Neuronal stem cell (in vitro differentiated cells): ENCODE measurements at regions not wholly inside any gene's neighbourhood (a gene's known extent, or its start where the extent isn't known, plus 50 kb on each side); places are given as distances from the start of the nearest gene placed in this dataset.

Experiments used
- DNase-seq: peaks from one replicate; pipeline ENCODE4 v3.0.0-alpha.2; 2013; ENCODE audit warnings: low spot score
- H2AFZ ChIP-seq: one replicate; pipeline ENCODE4 v1.6.1; 2013; ENCODE audit warnings: mild to moderate bottlenecking, low read length, inconsistent platforms
- H2AK5ac ChIP-seq: 2 replicates; pipeline ENCODE4 v1.6.1; 2013; ENCODE audit warnings: low read depth, mild to moderate bottlenecking, inconsistent platforms, low read length, moderate library complexity, mixed read lengths
- H2BK120ac ChIP-seq: 2 replicates; pipeline ENCODE4 v1.6.1; 2013; ENCODE audit warnings: low read depth, mild to moderate bottlenecking, inconsistent platforms, low read length, moderate library complexity, mixed read lengths
- H2BK12ac ChIP-seq: one replicate; pipeline ENCODE4 v1.6.1; 2013; ENCODE audit warnings: low read length, inconsistent platforms
- H2BK15ac ChIP-seq: 2 replicates; pipeline ENCODE4 v1.6.1; 2013; ENCODE audit warnings: mild to moderate bottlenecking, low read length, inconsistent platforms, mixed read lengths
- H2BK5ac ChIP-seq: one replicate; pipeline ENCODE4 v1.6.1; 2013; ENCODE audit warnings: inconsistent platforms, mild to moderate bottlenecking, low read length, moderate library complexity
- H3K14ac ChIP-seq: one replicate; pipeline ENCODE4 v1.6.1; 2013; ENCODE audit warnings: low read length, inconsistent platforms
- H3K18ac ChIP-seq: 2 replicates; pipeline ENCODE4 v1.6.1; 2013; ENCODE audit warnings: low read length, inconsistent platforms
- H3K23ac ChIP-seq: 2 replicates; pipeline ENCODE4 v1.6.1; 2013; ENCODE audit warnings: low read depth, mild to moderate bottlenecking, mixed read lengths, low read length, inconsistent platforms; ENCODE audit not compliant: poor library complexity
- H3K27ac ChIP-seq: replicated peaks from 3 replicates; pipeline ENCODE4 v1.5.1; 2013; ENCODE audit warnings: low read length, inconsistent platforms
- H3K27me3 ChIP-seq, 3 experiments: 2 replicates each; pipeline ENCODE4 v1.6.1; 2013; ENCODE audit warnings: low read length in 3 of 3, mild to moderate bottlenecking in 2 of 3, inconsistent platforms in 1 of 3, low read depth in 1 of 3, mixed read lengths in 1 of 3, moderate library complexity in 1 of 3; ENCODE audit not compliant: control insufficient read depth in 3 of 3, insufficient read depth in 3 of 3
- H3K36me3 ChIP-seq, 2 donors: replicated peaks in 1 of 2; 2 replicates each; pipeline ENCODE4 v1.6.1; 2013; ENCODE audit warnings: low read length in 2 of 2; ENCODE audit not compliant: control insufficient read depth in 2 of 2, insufficient read depth in 2 of 2
- H3K4ac ChIP-seq: 2 replicates; pipeline ENCODE4 v1.6.1; 2013; ENCODE audit warnings: inconsistent platforms, mild to moderate bottlenecking, low read length, moderate library complexity
- H3K4me1 ChIP-seq, 2 donors: 1 replicate in 1 of 2; 2 replicates in 1 of 2; pipeline ENCODE4 v1.6.1; 2013; ENCODE audit warnings: low read length in 2 of 2, low read depth in 1 of 2; ENCODE audit not compliant: control insufficient read depth in 2 of 2, insufficient read depth in 1 of 2
- H3K4me2 ChIP-seq: one replicate; pipeline ENCODE4 v1.6.1; 2013; ENCODE audit warnings: mild to moderate bottlenecking, low read length, inconsistent platforms; ENCODE audit not compliant: insufficient read depth, poor library complexity, severe bottlenecking
- H3K4me3 ChIP-seq, 2 donors: 2 replicates each; pipeline ENCODE4 v1.5.1; 2013; ENCODE audit warnings: low read length in 2 of 2, mild to moderate bottlenecking in 2 of 2, inconsistent platforms in 1 of 2, moderate library complexity in 1 of 2
- H3K79me1 ChIP-seq: one replicate; pipeline ENCODE4 v1.6.1; 2013; ENCODE audit warnings: low read depth, mild to moderate bottlenecking, inconsistent platforms, low read length, moderate library complexity
- H3K9ac ChIP-seq: one replicate; pipeline ENCODE4 v1.6.1; 2013; ENCODE audit warnings: mild to moderate bottlenecking, low read depth, low read length, inconsistent platforms; ENCODE audit not compliant: poor library complexity
- H3K9me3 ChIP-seq, 2 donors: replicated peaks in 1 of 2; 2 replicates each; pipeline versions ENCODE3 to v1.6.1; 2013; ENCODE audit warnings: low read length in 2 of 2, mild to moderate bottlenecking in 2 of 2, inconsistent platforms in 1 of 2, low read depth in 1 of 2, mixed read lengths in 1 of 2, moderate library complexity in 1 of 2; ENCODE audit not compliant: control insufficient read depth in 2 of 2, insufficient read depth in 1 of 2
- H4K8ac ChIP-seq: one replicate; pipeline ENCODE4 v1.6.1; 2013; ENCODE audit warnings: low read depth, mild to moderate bottlenecking, inconsistent platforms, low read length, moderate library complexity
- H4K91ac ChIP-seq: one replicate; pipeline ENCODE4 v1.6.1; 2013; ENCODE audit warnings: low read length, low read depth, mild to moderate bottlenecking, inconsistent platforms; ENCODE audit not compliant: poor library complexity
- WGBS, 2 donors: extraction: QIAGEN DNeasy Blood & Tissue Kit; methylation state at CpG; one replicate each; pipeline ENCODE4 v1.1.7; 2013; ENCODE audit warnings: missing lambda C conversion rate in 2 of 2, mixed read lengths in 1 of 2; ENCODE audit not compliant: insufficient read length in 2 of 2, insufficient replicate concordance in 1 of 2; ENCODE audit errors: extremely low coverage in 2 of 2; 5-methylcytosine and 5-hydroxymethylcytosine counted together

GRCh38 chr6:99099243-99099642 is 151.5 kb upstream of the FBXL4 start:
- H2BK15ac ChIP-seq = no peak overlapping the region
- H3K9me3 ChIP-seq = no peaks in the 10 kb centered on the region
- H3K4ac ChIP-seq = no peak overlapping the region
- no peak overlapping the region for H3K4me3 ChIP-seq
- H2AFZ ChIP-seq = no peak overlapping the region
- H4K8ac ChIP-seq = no peak overlapping the region
- no peaks in the 10 kb centered on the region for H3K79me1 ChIP-seq
- no peak overlapping the region for H2BK12ac ChIP-seq
- H2BK120ac ChIP-seq = no peak overlapping the region
- H3K4me1 ChIP-seq = peaks cover 3 to 4% of the 10 kb centered on the region in 2 donors
- no peak for DNase-seq
- H3K14ac ChIP-seq = no peak overlapping the region
- H3K27ac ChIP-seq = no peak overlapping the region
- no peak overlapping the region for H2AK5ac ChIP-seq
- no peak overlapping the region for H3K18ac ChIP-seq
- H3K27me3 ChIP-seq = peaks cover 0 to under 1% (median 0%) of the 10 kb centered on the region in 3 experiments
- H3K23ac ChIP-seq = no peak overlapping the region
- H3K36me3 ChIP-seq = no peaks in the 10 kb centered on the region
- no peak overlapping the region for H2BK5ac ChIP-seq
- H4K91ac ChIP-seq = no peak overlapping the region
- no peak overlapping the region for H3K9ac ChIP-seq
- no peak overlapping the region for H3K4me2 ChIP-seq

- Histone ChIP-seq H3K27me3 (peaks cover 0 to 6% (median 0%) of the 10 kb centered on the region in 3 experiments), H3K18ac (no peak overlapping the region), H3K4me1 (peaks cover 9% of the 10 kb centered on the region in 2 donors), H4K91ac (no peak overlapping the region), H3K79me1 (no peaks in the 10 kb centered on the region), H2BK5ac (no peak overlapping the region), H4K8ac (no peak overlapping the region), H3K27ac (no peak overlapping the region), H3K14ac (no peak overlapping the region), H3K4me2 (no peak overlapping the region), H2BK15ac (no peak overlapping the region), H3K9me3 (no peaks in the 10 kb centered on the region), H2BK120ac (no peak overlapping the region), H3K36me3 (no peaks in the 10 kb centered on the region), H3K9ac (no peak overlapping the region), H2AK5ac (no peak overlapping the region), H3K23ac (no peak overlapping the region), H2BK12ac (no peak overlapping the region), H3K4ac (no peak overlapping the region), H2AFZ (no peak overlapping the region), H3K4me3 (no peak overlapping the region)
- no CpG with 5 or more reads among the region's 6 CpGs for WGBS, 2 donors
- DNase-seq = no peak
These were observed 148.4 kb upstream of the FBXL4 start for GRCh38 chr6:99096170-99096569.

GRCh38 chr6:99093456-99094190 is 145.9 kb upstream of the FBXL4 start:
- no peak overlapping the region for H3K4ac ChIP-seq
- H3K27ac ChIP-seq = no peak overlapping the region
- no peak overlapping the region for H2AK5ac ChIP-seq
- H3K36me3 ChIP-seq = no peaks in the 10 kb centered on the region
- no peak overlapping the region for H2BK12ac ChIP-seq
- no peak overlapping the region for H2BK5ac ChIP-seq
- H3K18ac ChIP-seq = no peak overlapping the region
- WGBS, 2 donors = no CpG with 5 or more reads among the region's 13 CpGs
- H4K91ac ChIP-seq = no peak overlapping the region
- no peak overlapping the region for H2BK120ac ChIP-seq
- H3K4me1 ChIP-seq = peaks cover 9% of the 10 kb centered on the region in 2 donors
- H3K4me3 ChIP-seq = no peak overlapping the region
- no peak overlapping the region for H3K9ac ChIP-seq
- H2BK15ac ChIP-seq = no peak overlapping the region
- no peak overlapping the region for H3K14ac ChIP-seq
- no peak overlapping the region for H4K8ac ChIP-seq
- H3K23ac ChIP-seq = no peak overlapping the region
- no peak for DNase-seq
- H3K79me1 ChIP-seq = no peaks in the 10 kb centered on the region
- H3K27me3 ChIP-seq = peaks cover 0 to 6% (median 0%) of the 10 kb centered on the region in 3 experiments
- peak overlapping the region; percentile 2 for H2AFZ ChIP-seq
- H3K4me2 ChIP-seq = no peak overlapping the region
- H3K9me3 ChIP-seq = no peaks in the 10 kb centered on the region

- Histone ChIP-seq H3K4me2 (no peak overlapping the region), H3K18ac (no peak overlapping the region), H3K4ac (no peak overlapping the region), H3K27me3 (peaks cover 0 to 6% (median 0%) of the 10 kb centered on the region in 3 experiments), H2BK12ac (no peak overlapping the region), H2BK15ac (no peak overlapping the region), H3K9ac (no peak overlapping the region), H4K8ac (no peak overlapping the region), H3K79me1 (no peaks in the 10 kb centered on the region), H2BK120ac (no peak overlapping the region), H3K4me3 (no peak overlapping the region), H3K36me3 (no peaks in the 10 kb centered on the region), H2AK5ac (no peak overlapping the region), H3K27ac (no peak overlapping the region), H3K23ac (no peak overlapping the region), H3K9me3 (no peaks in the 10 kb centered on the region), H3K14ac (no peak overlapping the region), H4K91ac (no peak overlapping the region), H3K4me1 (peaks cover 9% of the 10 kb centered on the region in 2 donors), H2BK5ac (no peak overlapping the region), H2AFZ (no peak overlapping the region)
- DNase-seq = no peak
- WGBS, 2 donors = no CpG with 5 or more reads among the region's 7 CpGs
These were observed 144.7 kb upstream of the FBXL4 start for GRCh38 chr6:99092461-99092860.
